Thymus (tissue), 11 donors: ENCODE measurements at regions not wholly inside any gene's neighbourhood (a gene's known extent, or its start where the extent isn't known, plus 50 kb on each side); places are given as distances from the start of the nearest gene placed in this dataset.

Source experiments
- DNase-seq, 9 donors: peaks; one replicate each; pipeline ENCODE4 v3.0.0-alpha.2; 2013; ENCODE audit warnings: low spot score in 9 of 9, low read depth in 6 of 9, missing footprints in 1 of 9
- H3K27ac ChIP-seq, 2 donors: one replicate each; pipeline ENCODE4 v1.5.1; 2013; ENCODE audit warnings: control low read depth in 1 of 2, low read depth in 1 of 2, low read length in 1 of 2, mild to moderate bottlenecking in 1 of 2, moderate library complexity in 1 of 2
- H3K27me3 ChIP-seq, 2 donors: one replicate each; pipeline ENCODE4 v1.5.1; 2013; ENCODE audit warnings: low read length in 1 of 2; ENCODE audit not compliant: control insufficient read depth in 2 of 2, insufficient read depth in 1 of 2
- H3K36me3 ChIP-seq, 2 donors: one replicate each; pipeline ENCODE4 v1.5.1; 2013; ENCODE audit warnings: low read length in 1 of 2, mild to moderate bottlenecking in 1 of 2, moderate library complexity in 1 of 2; ENCODE audit not compliant: control insufficient read depth in 2 of 2, insufficient read depth in 2 of 2
- H3K4me1 ChIP-seq, 2 donors: one replicate each; pipeline ENCODE4 v1.5.1; 2013; ENCODE audit warnings: low read length in 2 of 2; ENCODE audit not compliant: control insufficient read depth in 2 of 2, insufficient read depth in 2 of 2
- H3K4me3 ChIP-seq, 2 donors: one replicate each; pipeline ENCODE4 v1.5.1; 2013; ENCODE audit warnings: low read length in 2 of 2, control low read depth in 1 of 2, mild to moderate bottlenecking in 1 of 2
- H3K9me3 ChIP-seq, 2 donors: one replicate each; pipeline ENCODE4 v1.5.1; 2013; ENCODE audit warnings: low read length in 1 of 2, mild to moderate bottlenecking in 1 of 2; ENCODE audit not compliant: control insufficient read depth in 2 of 2, insufficient read depth in 1 of 2
- WGBS: extraction: QIAGEN DNeasy Blood & Tissue Kit; methylation state at CpG from one replicate; pipeline ENCODE4 v1.1.7; 2013; 5-methylcytosine and 5-hydroxymethylcytosine counted together
- donor health status: healthy.

DNA sequence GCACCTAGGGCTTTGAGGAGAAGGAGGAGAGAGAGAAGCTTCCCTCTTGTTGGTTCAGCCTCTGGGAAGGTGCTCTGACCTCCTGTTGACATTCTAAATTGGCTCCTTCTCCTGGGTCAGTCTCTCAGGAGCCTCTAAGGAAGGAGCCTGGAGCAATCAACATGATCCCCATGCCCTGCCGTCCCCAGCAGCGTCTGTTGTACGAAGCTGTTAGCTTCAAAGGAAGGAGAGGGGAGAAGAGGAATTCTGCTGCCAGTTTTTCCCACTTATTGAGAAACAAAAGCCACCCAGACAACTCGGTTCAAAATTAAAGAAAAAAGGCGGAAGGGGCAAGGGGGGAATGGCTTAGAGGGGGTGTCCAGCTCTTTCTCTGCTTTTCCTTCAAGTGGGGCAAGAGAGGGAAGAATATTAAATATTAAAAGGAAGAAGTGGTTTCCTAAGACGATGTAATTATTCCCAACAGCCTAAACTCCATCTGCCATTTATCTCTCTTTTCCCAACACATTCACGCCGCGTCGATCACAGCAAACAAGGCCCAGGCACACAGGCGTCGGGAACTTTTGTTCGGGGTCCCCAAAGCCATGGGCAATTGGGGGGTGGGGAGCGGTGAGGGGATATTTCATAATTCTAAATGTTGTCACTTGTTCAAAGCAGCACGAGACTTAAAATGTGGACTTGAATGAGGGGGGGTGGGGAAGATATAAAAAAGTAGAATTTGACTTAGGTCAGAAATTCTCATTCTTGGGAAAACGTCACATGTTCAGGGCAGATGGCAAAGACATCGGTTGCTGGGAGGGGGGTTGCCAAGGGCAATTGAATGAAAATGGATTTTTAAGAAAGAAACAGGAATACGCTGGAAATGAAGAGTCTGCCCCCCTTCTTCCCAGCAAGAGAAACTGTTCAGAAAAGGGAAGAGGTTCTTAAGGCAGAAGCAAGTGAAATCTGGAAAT, 116.8 kb upstream of the CACNA1A start:
- Histone ChIP-seq H3K4me3 (no peak overlapping the region), H3K27me3 (peaks cover 3 to 20% of the 10 kb centered on the region in 2 donors), H3K4me1 (no peaks in the 10 kb centered on the region), H3K36me3 (no peaks in the 10 kb centered on the region), H3K9me3 (no peaks in the 10 kb centered on the region), H3K27ac (no peak overlapping the region)
- 57% methylated on average over 18 of the region's 18 CpGs for WGBS
- DNase-seq, result no peak

GRCh38 chr19:13621413-13621812, 115.1 kb upstream of the CACNA1A start:
- no peaks in the 10 kb centered on the region for H3K36me3 ChIP-seq
- DNase-seq, result no peak
- 90% methylated on average over 6 of the region's 6 CpGs for WGBS
- no peaks in the 10 kb centered on the region for H3K9me3 ChIP-seq
- no peak overlapping the region for H3K27ac ChIP-seq
- no peaks in the 10 kb centered on the region for H3K4me1 ChIP-seq
- no peak overlapping the region for H3K4me3 ChIP-seq
- peaks cover 3 to 20% of the 10 kb centered on the region in 2 donors for H3K27me3 ChIP-seq

DNA sequence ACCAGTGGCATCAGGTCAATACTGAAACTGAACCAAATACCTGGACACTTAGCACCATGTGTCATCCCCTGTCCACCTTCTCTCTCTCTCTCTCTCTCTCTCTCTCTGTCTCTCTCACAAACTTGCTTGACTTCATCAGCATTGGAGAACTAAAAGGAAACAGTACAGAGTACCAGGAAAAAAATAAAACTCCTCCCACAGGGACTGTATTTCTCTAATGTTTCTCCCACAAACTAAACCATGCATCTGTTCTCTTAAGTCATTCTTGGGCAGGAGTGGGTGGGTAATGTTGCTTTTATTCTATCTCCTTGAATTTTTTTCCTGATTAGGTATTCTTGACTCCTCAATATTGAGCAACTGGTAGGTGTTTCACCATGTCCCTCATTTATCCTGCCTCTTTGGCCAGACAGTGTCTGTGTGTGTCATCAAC, 112.9 kb upstream of the CACNA1A start:
- DNase-seq, result no peak
- H3K27me3 ChIP-seq, result peaks cover 3 to 19% of the 10 kb centered on the region in 2 donors
- no peak overlapping the region for H3K27ac ChIP-seq
- no peaks in the 10 kb centered on the region for H3K36me3 ChIP-seq
- H3K4me3 ChIP-seq, result no peak overlapping the region
- H3K4me1 ChIP-seq, result no peaks in the 10 kb centered on the region
- no peaks in the 10 kb centered on the region for H3K9me3 ChIP-seq

GRCh38 chr19:13615890-13616289, 109.6 kb upstream of the CACNA1A start:
- WGBS, result 74% methylated on average over 9 of the region's 9 CpGs
- Histone ChIP-seq H3K36me3 (no peaks in the 10 kb centered on the region), H3K9me3 (no peaks in the 10 kb centered on the region), H3K27ac (no peak overlapping the region), H3K4me3 (no peak overlapping the region), H3K4me1 (no peaks in the 10 kb centered on the region), H3K27me3 (peaks cover 0 to 2% of the 10 kb centered on the region in 2 donors)
- no peak for DNase-seq

GRCh38 chr19:13613447-13613846, 107.2 kb upstream of the CACNA1A start:
- 91% methylated on average over 13 of the region's 13 CpGs for WGBS
- no peak for DNase-seq

DNA sequence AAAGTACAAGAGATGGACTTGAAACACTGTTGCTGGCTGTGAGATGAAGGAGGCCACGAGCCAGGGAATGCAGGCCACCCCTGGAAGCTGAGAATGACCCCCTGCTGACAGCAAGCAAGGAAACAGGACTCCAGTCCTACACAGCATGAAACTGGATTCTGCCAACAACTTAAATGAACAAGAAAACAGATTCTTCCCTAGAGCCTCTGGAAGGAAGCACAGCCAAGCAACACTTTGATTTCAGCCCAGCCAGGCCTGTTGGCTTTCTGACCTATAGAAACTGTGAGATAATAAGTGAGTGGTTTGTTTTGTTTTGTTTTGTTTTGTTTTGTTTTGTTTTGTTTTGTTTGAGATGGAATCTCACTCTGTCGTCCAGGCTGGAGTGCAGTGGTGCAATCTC, 105.3 kb upstream of the CACNA1A start:
- Histone ChIP-seq H3K9me3 (no peaks in the 10 kb centered on the region), H3K4me3 (no peak overlapping the region), H3K36me3 (no peaks in the 10 kb centered on the region), H3K4me1 (peaks cover 0 to 5% of the 10 kb centered on the region in 2 donors), H3K27ac (no peak overlapping the region), H3K27me3 (peaks cover 0 to 2% of the 10 kb centered on the region in 2 donors)
- DNase-seq, result no peak
- WGBS, result 72% methylated on average over 2 of the region's 2 CpGs

More at GRCh38 chr19:13613447-13613846, 107.2 kb upstream of the CACNA1A start:
- H3K4me1 ChIP-seq, result peaks cover 0 to 5% of the 10 kb centered on the region in 2 donors
- peaks cover 0 to 2% of the 10 kb centered on the region in 2 donors for H3K27me3 ChIP-seq
- no peaks in the 10 kb centered on the region for H3K9me3 ChIP-seq
- H3K27ac ChIP-seq, result no peak overlapping the region
- no peak overlapping the region for H3K4me3 ChIP-seq
- H3K36me3 ChIP-seq, result no peaks in the 10 kb centered on the region

GRCh38 chr19:13610039-13610691, 103.9 kb upstream of the CACNA1A start:
- H3K9me3 ChIP-seq, result no peaks in the 10 kb centered on the region
- H3K27ac ChIP-seq, result no peak overlapping the region
- DNase-seq, result peak in 1 of 9 donors; percentile 25
- no peak overlapping the region for H3K4me3 ChIP-seq
- peaks cover 0 to 5% of the 10 kb centered on the region in 2 donors for H3K4me1 ChIP-seq
- 38% methylated on average over 15 of the region's 15 CpGs for WGBS
- no peaks in the 10 kb centered on the region for H3K27me3 ChIP-seq
- no peaks in the 10 kb centered on the region for H3K36me3 ChIP-seq

GRCh38 chr19:13606156-13606555, 99.9 kb upstream of the CACNA1A start:
- peaks cover 0 to 5% of the 10 kb centered on the region in 2 donors for H3K4me1 ChIP-seq
- 93% methylated on average over 13 of the region's 13 CpGs for WGBS
- no peaks in the 10 kb centered on the region for H3K9me3 ChIP-seq
- H3K36me3 ChIP-seq, result no peaks in the 10 kb centered on the region
- H3K27ac ChIP-seq, result no peak overlapping the region
- H3K4me3 ChIP-seq, result no peak overlapping the region
- no peaks in the 10 kb centered on the region for H3K27me3 ChIP-seq
- DNase-seq, result no peak

GRCh38 chr19:13604902-13605586, 98.8 kb upstream of the CACNA1A start:
- WGBS, result 68% methylated on average over 4 of the region's 4 CpGs
- Histone ChIP-seq H3K4me1 (peaks cover 0 to 2% of the 10 kb centered on the region in 2 donors), H3K36me3 (no peaks in the 10 kb centered on the region), H3K27ac (no peak overlapping the region), H3K9me3 (no peaks in the 10 kb centered on the region), H3K27me3 (no peaks in the 10 kb centered on the region), H3K4me3 (no peak overlapping the region)
- DNase-seq, result no peak
